ENCODE measurements at regions not wholly inside any gene's neighbourhood (a gene's known extent, or its start where the extent isn't known, plus 50 kb on each side); places are given as distances from the start of the nearest gene placed in this dataset.

DNA sequence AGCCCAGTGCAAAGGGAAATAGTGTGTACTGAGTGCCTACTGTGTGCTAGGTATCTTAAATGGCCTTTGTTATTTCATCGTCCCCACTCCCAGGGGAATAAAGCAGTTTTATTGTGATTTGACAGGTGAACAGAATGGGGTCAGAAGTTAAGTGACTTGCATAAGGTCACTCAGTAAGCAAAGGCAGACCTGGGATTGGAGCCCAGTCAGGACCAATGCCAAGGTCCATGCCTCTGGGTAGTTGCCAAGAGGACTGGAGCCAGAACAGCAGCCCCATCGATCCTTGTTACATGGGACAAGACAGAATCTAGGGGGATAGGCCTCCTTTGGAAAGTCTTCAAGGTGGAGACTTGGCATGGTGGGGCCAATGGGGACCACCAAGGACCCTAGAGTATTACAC, 227.4 kb upstream of the PWP1 start:
- intact Hi-C loops (cut with DNase I; ENCODE audit: low total_unique reads), result no loop called here
- no peaks in the 10 kb centered on the region for H3K36me3 ChIP-seq (ENCODE audit: low read depth, missing control alignments)
- no peak overlapping the region for H3K27ac ChIP-seq
- 53 to 58% methylated on average over 2 of the region's 2 CpGs for WGBS, 2 donors
- no peaks in the 10 kb centered on the region for H3K27me3 ChIP-seq
- TF ChIP-seq CTCF (IDR thresholded peaks at IDR 0.05) (no peak), POLR2A (IDR thresholded peaks at IDR 0.05) (no peak)
- H3K4me1 ChIP-seq, result no peaks in the 10 kb centered on the region
- no peak overlapping the region for H3K4me3 ChIP-seq
- no peak for DNase-seq
- H3K9me3 ChIP-seq, result no peaks in the 10 kb centered on the region

- Histone ChIP-seq H3K9me3 (no peaks in the 10 kb centered on the region), H3K36me3 (ENCODE audit: low read depth, missing control alignments) (no peaks in the 10 kb centered on the region), H3K27me3 (no peaks in the 10 kb centered on the region), H3K4me3 (no peak overlapping the region), H3K27ac (no peak overlapping the region), H3K4me1 (no peaks in the 10 kb centered on the region)
- WGBS, 2 donors, result 96% methylated on average over 2 of the region's 2 CpGs
- intact Hi-C loops (cut with DNase I; ENCODE audit: low total_unique reads), result no loop called here
- no peak for DNase-seq
- TF ChIP-seq POLR2A (IDR thresholded peaks at IDR 0.05), result no peak
- no peak for TF ChIP-seq CTCF (IDR thresholded peaks at IDR 0.05)
Measured at GRCh38 chr12:107458990-107459389, 226.6 kb upstream of the PWP1 start.

DNA sequence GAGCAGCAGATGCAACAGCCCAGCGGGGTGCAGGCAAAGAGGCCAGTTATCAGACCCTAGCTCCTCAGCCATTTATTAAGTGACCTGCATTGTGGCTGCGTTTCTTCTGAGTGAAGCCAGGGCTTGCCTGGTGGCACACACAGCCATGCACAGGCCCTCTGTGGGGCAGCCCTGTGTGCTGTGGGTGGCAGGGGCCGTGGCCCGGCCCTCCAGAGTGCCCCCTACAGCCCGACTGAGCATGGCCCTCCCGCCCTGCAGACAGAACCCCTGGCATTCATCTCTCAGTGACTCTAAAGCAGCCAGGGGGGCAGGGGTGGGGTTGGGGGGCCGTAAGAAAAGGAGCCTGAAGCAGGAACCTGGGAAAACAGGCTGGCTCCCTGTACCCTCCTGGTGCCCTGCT, 226.0 kb upstream of the PWP1 start:
- no peak for DNase-seq
- 61 to 76% methylated on average over 7 of the region's 7 CpGs for WGBS, 2 donors
- no peak for TF ChIP-seq POLR2A (IDR thresholded peaks at IDR 0.05)
- TF ChIP-seq CTCF (IDR thresholded peaks at IDR 0.05), result no peak
- Histone ChIP-seq H3K27me3 (no peaks in the 10 kb centered on the region), H3K4me1 (no peaks in the 10 kb centered on the region), H3K9me3 (no peaks in the 10 kb centered on the region), H3K27ac (no peak overlapping the region), H3K36me3 (ENCODE audit: low read depth, missing control alignments) (no peaks in the 10 kb centered on the region), H3K4me3 (no peak overlapping the region)
- intact Hi-C loops (cut with DNase I; ENCODE audit: low total_unique reads), result no loop called here

- Histone ChIP-seq H3K27me3 (no peaks in the 10 kb centered on the region), H3K36me3 (ENCODE audit: low read depth, missing control alignments) (no peaks in the 10 kb centered on the region), H3K27ac (no peak overlapping the region), H3K9me3 (no peaks in the 10 kb centered on the region), H3K4me1 (no peaks in the 10 kb centered on the region), H3K4me3 (no peak overlapping the region)
- no peak for TF ChIP-seq POLR2A (IDR thresholded peaks at IDR 0.05)
- no peak for TF ChIP-seq CTCF (IDR thresholded peaks at IDR 0.05)
- WGBS, 2 donors, result 43 to 64% methylated on average over 6 of the region's 6 CpGs
- intact Hi-C loops (cut with DNase I; ENCODE audit: low total_unique reads), result no loop called here
- DNase-seq, result no peak
Measured at GRCh38 chr12:107461222-107461975, 224.2 kb upstream of the PWP1 start.

Data from testis (tissue), 2 donors.